Right atrium auricular region (tissue), 2 donors: ENCODE measurements at regions not wholly inside any gene's neighbourhood (a gene's known extent, or its start where the extent isn't known, plus 50 kb on each side); places are given as distances from the start of the nearest gene placed in this dataset.

Experiments
- DNase-seq: peaks from one replicate; pipeline ENCODE4 v3.0.0-alpha.2; 2019; ENCODE audit warnings: low spot score
- H3K27ac ChIP-seq, 2 donors: fragments of 200-600 bp; sonication (generic); 1 replicate in 1 of 2; 2 replicates in 1 of 2; pipeline ENCODE4 v1.5.1; 2016 to 2019
- H3K27me3 ChIP-seq, 2 donors: fragments of 200-600 bp; sonication (generic); one replicate each; pipeline versions ENCODE4 v1.5.1 to v1.6.0; 2017 to 2019
- H3K36me3 ChIP-seq: fragments of 200-600 bp; sonication (generic); one replicate; pipeline ENCODE4 v1.5.1; 2016
- H3K4me1 ChIP-seq, 2 donors: fragments of 200-600 bp; sonication (generic); one replicate each; pipeline versions ENCODE4 v1.5.1 to v1.6.0; 2017 to 2019
- H3K4me3 ChIP-seq, 2 donors: fragments of 200-600 bp; sonication (generic); 1 replicate in 1 of 2; 2 replicates in 1 of 2; pipeline ENCODE4 v1.5.1; 2017 to 2019; ENCODE audit warnings: mild to moderate bottlenecking in 1 of 2, moderate library complexity in 1 of 2
- H3K9me3 ChIP-seq, 2 donors: fragments of 200-600 bp; sonication (generic); one replicate each; pipeline ENCODE4 v1.5.1; 2019
- CTCF ChIP-seq, 2 donors: fragments of 200-600 bp; sonication (generic); IDR thresholded peaks; one replicate each; pipeline ENCODE4 v1.5.1; 2019; ENCODE audit warnings: antibody characterized with exemption in 2 of 2

- no peak overlapping the region for H3K4me3 ChIP-seq
- DNase-seq = no peak
- TF ChIP-seq CTCF (IDR thresholded peaks at IDR 0.05) = no peak
These were observed 65.9 kb upstream of the ARHGEF3 start for GRCh38 chr3:56867671-56868070.

GRCh38 chr3:56864918-56865524, 63.3 kb upstream of the ARHGEF3 start:
- no peak overlapping the region for H3K4me3 ChIP-seq
- no peaks in the 10 kb centered on the region for H3K9me3 ChIP-seq
- no peak for DNase-seq
- no peaks in the 10 kb centered on the region for H3K27me3 ChIP-seq
- H3K27ac ChIP-seq = no peak overlapping the region
- no peaks in the 10 kb centered on the region for H3K36me3 ChIP-seq
- no peaks in the 10 kb centered on the region for H3K4me1 ChIP-seq
- TF ChIP-seq CTCF (IDR thresholded peaks at IDR 0.05) = no peak

More at GRCh38 chr3:56867671-56868070, 65.9 kb upstream of the ARHGEF3 start:
- Histone ChIP-seq H3K27me3 (no peaks in the 10 kb centered on the region), H3K36me3 (no peaks in the 10 kb centered on the region), H3K9me3 (no peaks in the 10 kb centered on the region), H3K4me1 (no peaks in the 10 kb centered on the region), H3K27ac (no peak overlapping the region)

GRCh38 chr3:56864090-56864489, 62.3 kb upstream of the ARHGEF3 start:
- Histone ChIP-seq H3K4me1 (no peaks in the 10 kb centered on the region), H3K27me3 (no peaks in the 10 kb centered on the region), H3K36me3 (no peaks in the 10 kb centered on the region), H3K9me3 (no peaks in the 10 kb centered on the region), H3K27ac (no peak overlapping the region), H3K4me3 (no peak overlapping the region)
- no peak for DNase-seq
- no peak for TF ChIP-seq CTCF (IDR thresholded peaks at IDR 0.05)

- Histone ChIP-seq H3K27ac (no peak overlapping the region), H3K36me3 (no peaks in the 10 kb centered on the region), H3K27me3 (no peaks in the 10 kb centered on the region), H3K4me3 (no peak overlapping the region), H3K9me3 (no peaks in the 10 kb centered on the region), H3K4me1 (no peaks in the 10 kb centered on the region)
- no peak for DNase-seq
- no peak for TF ChIP-seq CTCF (IDR thresholded peaks at IDR 0.05)
These were observed 60.8 kb upstream of the ARHGEF3 start for GRCh38 chr3:56862352-56863062.

- no peaks in the 10 kb centered on the region for H3K9me3 ChIP-seq
- no peak for DNase-seq
- H3K27ac ChIP-seq = no peak overlapping the region
- TF ChIP-seq CTCF (IDR thresholded peaks at IDR 0.05) = no peak
- H3K36me3 ChIP-seq = no peaks in the 10 kb centered on the region
- no peak overlapping the region for H3K4me3 ChIP-seq
- H3K27me3 ChIP-seq = no peaks in the 10 kb centered on the region
- H3K4me1 ChIP-seq = no peaks in the 10 kb centered on the region
These were observed 59.8 kb upstream of the ARHGEF3 start for GRCh38 chr3:56861511-56861910.
